Femur (tissue), 1 donor: ENCODE measurements at regions not wholly inside any gene's neighbourhood (a gene's known extent, or its start where the extent isn't known, plus 50 kb on each side); places are given as distances from the start of the nearest gene placed in this dataset.

Experiments
- DNase-seq: peaks from one replicate; pipeline ENCODE4 v3.0.0-alpha.2; 2017

DNA sequence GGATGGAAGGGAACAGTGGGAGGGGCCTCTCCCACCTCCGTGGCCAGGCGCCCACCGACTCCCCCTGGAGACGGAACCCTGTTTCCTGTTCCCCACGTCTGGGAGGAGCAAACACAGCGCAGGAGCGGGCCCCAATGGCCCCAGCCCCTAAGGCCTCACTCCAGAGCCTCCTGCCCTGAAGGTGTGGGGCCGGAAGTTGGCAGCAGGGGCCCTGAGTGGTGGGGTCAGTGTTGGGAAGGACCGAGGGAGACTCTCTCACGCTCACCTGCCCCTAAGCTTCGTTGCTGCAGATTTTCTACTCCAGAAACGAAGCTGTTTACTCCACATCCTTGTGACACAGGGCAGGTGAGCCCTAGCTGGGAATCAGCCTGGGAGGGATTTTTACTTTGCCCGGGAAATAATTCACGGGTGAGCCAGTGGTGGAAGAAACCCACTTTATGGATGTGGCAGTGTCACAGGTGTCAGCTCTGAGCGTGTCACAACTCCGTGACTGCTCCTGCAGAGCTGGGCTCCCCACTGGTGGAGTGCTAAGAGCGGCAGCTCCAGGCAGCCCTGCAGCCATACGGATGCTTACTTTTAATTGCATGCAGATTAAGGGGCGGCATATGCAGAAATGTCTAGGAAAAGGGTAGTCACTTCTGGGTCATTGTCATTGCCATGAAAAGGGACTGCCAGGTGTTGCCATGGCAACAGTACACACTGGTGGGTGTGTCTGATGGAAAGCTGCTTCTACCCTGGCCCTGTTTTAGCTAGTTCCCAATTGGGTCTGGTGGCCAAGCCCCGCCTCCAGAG is 77.5 kb upstream of the OLFM1 start:
- no peak for DNase-seq

DNA sequence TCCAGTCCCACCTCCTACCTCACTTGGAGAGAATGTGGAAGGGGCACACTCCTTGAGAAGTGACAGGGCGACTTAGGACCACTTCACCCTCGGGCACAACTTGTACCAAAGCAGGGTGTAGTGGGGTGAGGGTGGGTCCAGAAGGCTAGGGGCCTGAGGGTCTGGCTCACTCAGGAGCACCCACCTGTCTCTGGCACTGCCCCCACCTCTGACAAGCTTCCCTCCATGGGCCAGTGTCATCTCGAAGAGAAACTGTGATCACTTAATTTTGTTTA is 76.9 kb upstream of the OLFM1 start:
- no peak for DNase-seq

DNA sequence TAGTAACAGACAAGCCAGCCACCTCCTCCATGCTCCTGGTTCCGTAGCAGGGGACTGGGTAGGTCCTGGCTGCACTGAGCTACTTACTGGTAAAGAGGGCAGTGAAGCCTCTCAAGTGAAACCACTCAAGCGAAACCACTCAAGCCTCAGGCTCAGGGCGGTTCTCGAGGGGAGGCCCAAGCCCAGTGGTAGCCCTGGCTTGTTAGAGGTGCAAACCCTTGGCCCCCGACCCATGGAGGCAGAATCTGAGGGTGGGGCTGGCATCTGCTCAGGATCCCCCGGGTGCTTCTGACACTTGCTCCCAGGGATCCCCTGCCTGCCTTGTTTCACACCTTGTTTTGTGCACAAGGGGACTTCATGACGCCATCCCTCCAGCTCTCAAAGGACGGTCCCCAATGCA is 76.5 kb upstream of the OLFM1 start:
- no peak for DNase-seq

DNA sequence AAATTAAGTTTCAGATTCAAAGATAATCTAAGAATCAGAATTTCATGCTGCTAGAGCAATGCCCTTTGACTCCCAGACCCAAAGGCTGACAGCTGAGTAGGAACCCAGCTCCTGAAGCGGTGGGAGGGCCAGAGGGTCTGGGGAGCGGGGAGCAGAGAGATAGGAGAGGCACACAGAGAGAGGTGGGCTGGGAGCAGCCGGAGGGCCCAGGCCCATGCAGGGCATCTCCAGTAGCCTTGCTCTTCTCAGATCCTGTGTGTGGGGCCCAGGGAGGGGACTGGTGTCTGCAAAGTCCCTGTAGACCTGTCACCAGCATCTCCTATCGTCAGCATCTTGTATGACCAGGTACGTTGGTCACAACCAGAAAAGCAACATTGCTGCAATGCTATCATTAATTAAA is 75.3 kb upstream of the OLFM1 start:
- DNase-seq: no peak

- no peak for DNase-seq
Measured at GRCh38 chr9:135014311-135015010, 73.0 kb upstream of the OLFM1 start.

DNA sequence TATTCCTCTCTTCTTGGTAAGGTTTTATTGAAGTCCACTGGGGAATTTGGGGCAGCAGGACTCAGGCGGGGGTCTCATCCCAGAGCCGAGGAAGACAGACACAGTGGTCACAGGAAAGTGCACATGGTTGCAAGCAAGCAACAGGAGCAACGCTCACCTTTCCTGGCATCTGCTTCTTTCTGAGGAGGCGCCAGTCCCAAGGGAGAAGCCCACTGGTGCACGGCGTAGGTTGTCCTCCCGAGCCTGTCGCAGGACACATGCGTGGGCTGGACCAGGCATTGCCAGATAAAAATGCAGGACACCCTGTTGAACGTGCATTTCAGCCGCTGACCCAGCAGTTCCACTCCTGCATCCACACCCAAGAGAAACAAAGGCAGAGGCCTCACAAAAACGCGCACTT is 72.4 kb upstream of the OLFM1 start:
- no peak for DNase-seq

DNA sequence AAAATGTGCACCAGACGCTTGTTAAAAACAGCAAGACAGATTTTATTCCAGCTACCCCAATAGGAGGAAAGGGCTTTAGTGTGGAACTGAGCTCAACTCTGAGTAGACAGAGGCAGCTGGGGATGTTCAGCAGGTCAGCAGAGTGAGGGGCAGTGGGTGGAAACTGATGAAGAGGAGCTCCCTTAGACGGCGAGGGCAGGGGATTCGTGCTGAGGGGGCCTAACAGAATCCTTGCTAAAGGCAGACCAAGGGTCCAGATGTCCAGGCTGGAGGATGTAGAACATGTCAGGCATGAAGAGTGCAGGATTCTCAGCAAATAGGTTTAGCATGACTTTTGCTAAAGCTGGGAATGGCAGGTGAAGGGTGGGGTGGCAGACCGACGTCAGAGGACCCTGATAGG is 71.9 kb upstream of the OLFM1 start:
- DNase-seq: no peak

DNA sequence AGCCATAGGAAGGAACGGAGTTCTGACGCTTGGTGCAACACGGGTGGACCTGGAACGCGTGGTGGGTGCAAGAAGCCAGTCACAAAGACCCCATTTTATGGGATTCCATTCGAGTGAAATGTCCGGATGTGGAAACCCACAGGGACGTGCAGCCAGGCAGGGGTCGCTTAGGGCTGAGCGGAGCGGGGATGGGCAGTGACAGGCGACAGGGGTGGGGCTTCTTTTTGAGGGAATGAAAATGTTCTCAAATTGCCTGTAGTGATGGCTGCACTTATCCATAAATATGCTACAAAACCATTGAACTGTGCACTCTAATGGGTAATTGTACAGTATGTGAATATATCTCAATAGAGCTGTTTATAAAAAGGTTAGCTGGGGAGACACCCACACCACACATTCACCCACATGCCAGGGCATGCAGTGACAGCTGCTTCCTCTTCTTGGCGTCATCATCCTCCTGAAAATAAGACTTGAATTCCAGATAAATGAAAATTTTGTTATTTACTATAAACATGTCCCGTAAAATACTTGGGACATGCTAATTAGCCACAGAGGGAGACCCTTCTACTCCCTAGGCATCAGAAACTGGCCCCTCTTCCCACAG is 71.3 kb upstream of the OLFM1 start:
- no peak for DNase-seq

DNA sequence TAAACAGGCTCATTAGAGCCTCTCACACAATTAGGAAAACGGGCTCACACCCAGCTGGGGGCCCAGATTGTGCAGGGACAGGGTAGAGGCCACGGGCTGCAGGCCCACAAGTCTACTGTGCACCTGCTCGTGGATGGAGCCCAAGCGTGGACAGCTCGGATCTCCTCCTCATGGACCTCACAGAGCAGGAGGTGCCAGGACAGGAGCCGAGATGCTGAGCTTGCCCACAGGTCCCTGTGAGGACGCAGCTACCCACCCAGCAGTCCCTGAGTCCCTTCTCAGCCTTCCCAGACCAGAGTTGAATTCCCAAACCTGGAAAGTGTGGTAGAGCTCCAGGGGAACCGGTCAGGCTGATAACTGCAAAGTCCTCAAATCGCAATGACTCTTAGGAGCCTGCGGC is 70.6 kb upstream of the OLFM1 start:
- DNase-seq: no peak

- DNase-seq: no peak
Measured at GRCh38 chr9:135017899-135018298, 69.6 kb upstream of the OLFM1 start.

DNA sequence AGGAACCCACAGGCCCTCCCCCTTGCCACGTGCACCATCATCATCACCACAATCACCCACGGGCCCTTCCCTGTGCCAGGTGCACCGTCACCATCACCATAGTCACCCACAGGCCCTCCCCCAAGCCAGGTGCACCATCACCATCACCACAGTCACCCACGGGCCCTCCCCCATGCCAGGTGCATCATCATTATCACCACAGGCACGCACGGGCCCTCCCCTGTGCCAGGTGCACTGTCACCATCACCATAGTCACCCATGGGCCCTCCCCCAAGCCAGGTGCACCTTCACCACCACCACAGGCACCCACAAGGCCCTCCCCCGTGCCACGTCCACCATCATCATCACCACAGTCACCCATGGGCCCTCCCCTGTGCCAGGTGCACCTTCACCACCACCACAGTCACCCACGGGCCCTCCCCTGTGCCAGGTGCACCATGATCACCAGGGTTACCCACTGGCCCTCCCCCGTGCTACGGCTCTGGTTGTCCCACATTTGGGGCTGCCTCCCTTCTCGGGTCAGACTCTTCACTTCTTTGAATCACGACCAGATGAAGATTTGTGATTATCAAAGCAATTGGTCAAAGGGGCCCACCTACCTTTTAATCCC is 69.1 kb upstream of the OLFM1 start:
- DNase-seq: no peak

- no peak for DNase-seq
Measured at GRCh38 chr9:135019224-135019623, 68.2 kb upstream of the OLFM1 start.

- DNase-seq: no peak
Measured at GRCh38 chr9:135020481-135021392, 66.7 kb upstream of the OLFM1 start.

GRCh38 chr9:135021393-135021789 is 66.1 kb upstream of the OLFM1 start:
- DNase-seq: no peak

GRCh38 chr9:135022191-135022870 is 65.1 kb upstream of the OLFM1 start:
- DNase-seq: no peak

- DNase-seq: no peak
Measured at GRCh38 chr9:135023088-135023785, 64.2 kb upstream of the OLFM1 start.

DNA sequence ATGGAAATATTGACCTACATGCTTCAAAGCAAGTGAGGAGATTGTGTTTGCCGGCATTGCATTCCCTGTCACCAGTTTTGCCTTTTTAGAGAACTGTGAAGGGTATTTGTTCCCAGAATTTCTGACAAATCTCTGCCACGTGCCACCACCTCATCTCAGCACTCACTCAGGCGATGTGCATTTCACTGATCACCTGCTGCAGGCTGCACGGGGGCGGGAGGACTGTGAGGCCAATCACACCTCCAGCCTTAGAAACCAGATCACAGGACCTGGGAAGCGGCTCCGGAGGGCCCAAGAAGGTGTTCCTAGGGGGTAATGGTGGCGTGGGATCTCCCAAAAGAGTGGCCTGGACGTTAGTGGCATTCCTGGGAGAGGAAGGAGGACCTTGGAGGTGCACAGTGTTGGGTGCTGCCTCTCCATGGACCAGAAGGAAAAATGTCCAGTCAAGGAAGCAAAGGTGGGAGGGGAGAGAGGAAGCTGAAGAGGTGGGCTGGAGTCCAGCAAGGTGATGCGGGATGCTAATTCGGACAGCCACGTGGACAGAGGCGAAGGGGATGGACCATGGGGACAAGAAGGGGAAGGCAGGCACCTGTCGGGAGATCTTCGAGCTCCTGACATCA is 63.6 kb upstream of the OLFM1 start:
- DNase-seq: no peak

- no peak for DNase-seq
Measured at GRCh38 chr9:135029463-135029862, 58.0 kb upstream of the OLFM1 start.

DNA sequence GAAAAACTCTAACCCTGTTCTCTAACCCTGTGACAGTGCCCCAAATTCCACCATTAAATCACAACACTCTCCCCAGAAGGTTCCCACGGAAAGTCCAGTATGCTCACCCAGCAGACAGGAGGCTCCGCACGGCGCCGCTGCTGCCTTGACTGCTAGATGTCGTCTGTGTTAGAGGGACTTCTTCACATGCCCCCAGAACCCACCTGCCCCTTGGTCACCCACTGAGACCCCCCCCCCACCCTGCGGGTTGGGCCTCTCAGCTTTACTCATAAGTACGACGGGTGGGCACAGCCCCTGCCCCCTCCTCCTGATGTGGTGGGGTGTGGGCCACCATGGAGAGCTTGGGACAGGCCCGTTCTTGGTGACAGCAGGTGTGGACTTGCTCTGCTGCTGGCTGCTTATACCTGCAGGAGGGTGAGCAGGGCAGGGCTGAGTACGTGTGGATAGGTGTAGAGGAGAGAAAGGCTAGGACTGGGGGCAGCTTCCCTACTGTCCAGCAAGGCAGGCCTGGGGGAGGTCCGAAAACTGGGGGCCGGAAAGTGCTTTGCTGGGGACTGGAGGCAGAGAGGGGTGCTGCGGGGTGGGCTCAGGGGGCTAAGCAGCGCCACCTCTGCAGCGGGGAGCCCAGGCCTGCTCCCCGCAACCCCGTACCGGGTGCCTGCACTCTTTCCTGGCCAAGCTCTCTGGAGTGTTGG is 57.5 kb upstream of the OLFM1 start:
- DNase-seq: no peak

DNA sequence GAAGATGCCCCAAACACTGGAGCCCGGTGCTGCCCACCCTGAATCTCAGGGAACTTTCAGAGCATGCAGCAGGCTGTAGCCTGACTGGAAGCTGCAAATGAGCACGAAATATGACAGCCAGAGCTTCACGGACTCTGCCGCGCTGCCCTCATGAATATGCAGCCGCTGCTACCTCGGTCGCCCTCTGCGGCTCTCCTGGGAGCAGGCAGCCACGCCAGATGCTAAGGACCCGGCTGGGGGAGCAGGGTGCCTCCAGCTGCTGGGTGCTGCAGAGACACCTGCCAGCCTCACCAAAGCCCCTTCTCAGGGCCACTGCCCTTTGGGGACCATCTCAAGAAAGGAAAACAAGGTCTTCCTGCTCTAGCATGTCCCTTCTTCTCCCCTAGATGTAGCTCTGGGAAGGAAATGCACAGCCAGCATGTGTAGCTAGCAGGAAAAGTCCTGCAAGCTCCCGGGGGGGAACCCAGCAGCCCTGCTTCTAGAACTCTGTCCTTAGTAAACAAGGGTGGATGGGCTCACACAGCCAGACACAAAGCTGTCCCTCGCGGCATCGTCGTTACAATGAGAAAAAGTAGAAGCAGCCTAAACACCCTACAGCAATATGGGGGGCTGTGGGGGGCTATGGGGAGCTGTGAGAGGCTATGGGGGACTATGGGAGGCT is 56.8 kb upstream of the OLFM1 start:
- DNase-seq: no peak
